HuH-7 (cell line): ENCODE measurements at regions not wholly inside any gene's neighbourhood (a gene's known extent, or its start where the extent isn't known, plus 50 kb on each side); places are given as distances from the start of the nearest gene placed in this dataset.
A peak's percentile ranks its signal among the peaks of the same experiment; 100 is the strongest.

Experiments used
- DNase-seq: peaks from one replicate; pipeline ENCODE4 v3.0.0; 2011; ENCODE audit warnings: low spot score

DNA sequence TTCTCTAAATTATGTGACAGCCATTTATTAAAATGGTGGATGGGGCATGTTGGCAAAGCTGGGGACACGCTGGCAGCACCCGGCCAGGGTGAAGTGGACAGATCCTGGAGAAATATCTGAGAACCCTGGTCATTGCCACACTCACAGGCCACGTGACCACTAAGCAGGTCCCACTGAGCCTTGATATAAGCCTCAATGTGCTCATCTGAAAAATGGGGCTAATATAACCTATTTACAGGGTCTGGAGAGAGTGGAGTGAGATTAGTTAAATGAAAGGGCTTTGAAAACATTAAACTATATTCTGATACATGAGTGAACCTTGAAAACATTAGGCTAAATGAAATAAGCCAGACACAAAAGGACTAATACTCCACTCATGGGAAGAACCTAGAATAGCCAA lies 108.9 kb downstream of the RBFOX3 start:
- no peak for DNase-seq

DNA sequence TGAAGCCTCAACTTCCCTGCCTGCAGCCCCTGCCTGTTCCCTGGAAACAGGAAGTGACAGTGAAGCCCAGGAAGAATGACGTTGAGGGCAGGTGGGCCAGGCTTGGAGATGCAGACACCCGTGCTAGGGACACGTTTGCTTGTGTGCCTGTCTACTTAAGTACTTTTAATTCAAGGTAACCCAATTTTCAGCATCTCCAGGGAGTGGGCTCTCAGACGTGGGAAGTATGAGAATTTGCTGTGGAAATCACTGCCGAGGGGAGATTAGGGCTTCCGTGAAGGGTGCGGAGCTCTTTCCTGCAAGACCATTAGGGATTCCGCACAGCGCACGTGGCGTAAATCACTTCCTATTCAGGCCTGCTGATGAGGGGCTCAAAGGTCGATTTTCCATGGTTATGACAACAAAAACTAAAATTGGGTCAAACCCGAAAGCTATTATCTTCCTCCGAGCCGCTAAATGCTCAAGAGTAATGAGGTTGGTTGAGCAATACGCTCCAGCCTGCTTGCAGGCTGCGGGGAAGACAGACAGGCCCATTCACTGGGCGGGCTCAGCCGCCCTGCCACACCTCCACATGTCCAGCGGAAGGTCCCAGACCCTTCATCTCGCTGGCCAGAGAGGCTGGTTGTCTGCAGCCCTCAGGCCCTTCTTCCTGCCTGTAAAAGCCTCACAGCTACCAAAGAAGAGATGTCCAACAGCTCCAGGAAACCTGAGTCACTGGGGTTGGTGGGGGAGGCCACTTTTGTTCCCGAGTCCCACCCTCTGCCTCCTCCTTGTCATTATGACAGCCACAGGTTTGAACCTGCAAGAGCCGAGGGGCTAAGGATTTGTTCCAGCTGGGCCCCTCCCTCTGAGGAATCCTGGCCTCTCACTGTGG lies 109.9 kb downstream of the RBFOX3 start:
- peak; percentile 59 for DNase-seq

DNA sequence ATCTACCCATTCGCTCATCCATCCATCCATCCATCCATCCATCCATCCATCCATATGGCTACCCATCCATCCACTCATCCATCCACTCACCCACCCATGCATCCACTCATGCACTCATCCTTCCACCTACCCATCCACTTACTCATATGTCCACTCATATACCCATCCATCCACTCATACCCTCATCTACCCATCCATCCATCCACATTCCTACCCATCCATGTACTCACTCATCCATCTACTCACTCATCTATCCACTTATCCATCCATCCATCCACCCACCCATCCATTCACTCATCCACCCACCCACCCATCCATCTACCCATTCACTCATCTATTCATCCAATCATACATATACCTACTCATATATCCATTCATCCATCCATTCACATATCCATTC lies 112.0 kb downstream of the RBFOX3 start:
- no peak for DNase-seq

DNA sequence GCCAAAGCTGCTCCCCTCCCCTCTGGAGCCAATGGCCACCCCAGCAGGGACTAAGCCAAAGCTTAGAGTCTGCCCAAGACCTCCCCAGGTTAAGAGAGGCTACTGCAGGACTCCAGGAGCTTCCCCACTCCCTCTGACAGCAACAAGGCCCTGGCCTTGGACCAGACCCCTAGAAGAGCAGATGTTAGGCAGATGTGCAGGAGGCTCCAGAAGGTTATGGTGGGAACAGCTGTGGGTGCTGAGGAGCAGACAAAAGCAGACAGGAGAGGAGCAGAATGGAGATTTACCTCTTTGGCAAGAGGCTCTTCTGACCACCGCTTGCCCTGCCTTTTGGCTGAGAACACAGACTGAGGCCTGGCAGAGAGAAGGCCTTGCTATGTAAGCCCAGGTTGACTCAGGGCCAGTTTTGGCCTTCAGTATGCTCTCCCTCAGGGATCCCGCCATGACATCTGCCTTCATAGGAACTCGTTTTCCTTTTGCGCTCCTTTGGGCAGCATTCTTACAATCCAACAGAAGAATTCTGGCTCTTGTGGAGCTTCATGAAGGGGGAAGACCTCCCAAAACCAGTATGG lies 113.0 kb downstream of the RBFOX3 start:
- no peak for DNase-seq

DNA sequence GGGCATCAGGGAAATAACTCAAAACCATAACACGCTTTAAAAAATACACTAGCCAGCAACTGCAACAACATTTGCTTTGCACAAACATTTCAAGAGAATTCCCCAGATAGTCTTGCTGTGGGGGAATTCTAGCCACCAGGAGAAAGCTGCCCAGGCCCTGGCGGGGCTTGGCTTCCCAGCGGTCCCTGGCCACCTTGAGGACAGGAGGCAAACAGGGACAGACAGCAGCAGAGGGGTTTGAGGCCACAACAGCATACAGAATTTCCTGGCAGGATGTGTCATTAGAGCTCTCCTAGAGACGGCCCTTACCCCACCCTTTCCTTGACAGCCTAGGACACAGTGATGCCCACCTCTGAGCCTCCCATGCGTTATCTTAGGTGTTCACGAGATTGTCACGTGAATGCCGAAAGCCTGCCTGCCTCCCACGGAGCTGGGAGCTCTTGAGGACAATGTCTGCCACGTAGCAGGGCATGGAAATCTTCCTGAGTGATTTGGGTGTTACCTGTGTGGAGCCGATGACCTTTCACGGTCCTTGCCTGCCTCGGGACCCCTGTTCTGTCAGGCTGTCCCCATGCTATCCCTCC lies 114.3 kb downstream of the RBFOX3 start:
- DNase-seq, result no peak

DNA sequence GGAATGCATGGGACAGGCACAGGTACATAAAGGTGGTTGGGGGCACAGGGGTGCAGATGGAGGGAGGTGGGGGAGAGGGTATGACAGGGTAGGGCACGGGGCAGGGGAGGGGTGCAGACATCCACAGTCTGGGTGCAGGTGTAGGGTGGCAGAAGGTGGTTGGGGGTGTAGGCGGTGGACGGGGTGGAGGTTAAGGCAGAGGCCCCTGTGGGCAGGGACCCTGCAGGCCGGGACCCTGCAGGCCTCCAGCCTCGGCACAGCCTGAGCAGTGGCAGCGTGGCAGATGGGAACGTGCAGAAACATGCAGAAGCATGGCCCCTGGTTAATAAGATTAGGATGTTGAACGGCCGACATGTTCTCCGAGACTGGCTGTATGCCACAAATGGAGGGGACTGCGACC lies 115.2 kb downstream of the RBFOX3 start:
- no peak for DNase-seq

DNA sequence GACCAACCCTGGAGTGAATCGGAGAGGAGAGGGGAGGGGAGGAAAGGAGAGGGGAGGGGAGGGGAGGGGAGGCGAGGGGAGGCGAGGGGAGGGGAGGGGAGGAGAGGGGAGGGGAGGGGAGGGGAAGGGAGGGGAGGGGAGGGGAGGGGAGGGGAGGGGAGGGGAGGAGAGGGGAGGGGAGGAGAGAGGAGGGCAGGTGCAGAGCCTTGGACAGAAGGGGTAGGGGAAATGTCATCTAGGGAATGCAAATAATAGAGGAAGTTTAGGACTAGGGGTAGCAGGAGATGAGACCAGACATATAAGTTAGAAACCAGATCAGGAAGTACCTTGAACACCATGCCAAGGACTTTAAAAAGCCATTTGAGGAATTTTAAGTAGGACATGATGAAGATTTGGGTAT lies 119.8 kb downstream of the RBFOX3 start:
- DNase-seq, result no peak

DNA sequence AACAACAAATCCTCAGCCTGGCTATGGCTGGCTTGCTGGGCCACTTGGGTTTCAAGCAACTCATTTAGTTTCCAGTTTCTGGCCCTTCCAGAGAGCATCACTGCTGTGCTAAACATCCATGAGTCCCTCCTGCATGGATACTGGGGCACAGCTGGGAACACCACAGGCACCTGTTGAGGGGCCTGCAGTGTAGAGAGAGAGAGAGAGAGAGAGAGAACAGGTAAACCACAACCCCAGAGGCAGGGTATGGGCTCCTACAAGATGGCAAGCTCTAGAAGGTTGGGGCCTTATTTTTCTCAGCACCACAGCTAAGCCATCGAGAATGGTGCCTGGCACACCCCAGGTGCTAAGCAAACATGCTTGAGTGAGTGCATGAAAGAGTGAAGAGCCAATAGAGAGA lies 120.3 kb downstream of the RBFOX3 start:
- DNase-seq, result no peak

DNA sequence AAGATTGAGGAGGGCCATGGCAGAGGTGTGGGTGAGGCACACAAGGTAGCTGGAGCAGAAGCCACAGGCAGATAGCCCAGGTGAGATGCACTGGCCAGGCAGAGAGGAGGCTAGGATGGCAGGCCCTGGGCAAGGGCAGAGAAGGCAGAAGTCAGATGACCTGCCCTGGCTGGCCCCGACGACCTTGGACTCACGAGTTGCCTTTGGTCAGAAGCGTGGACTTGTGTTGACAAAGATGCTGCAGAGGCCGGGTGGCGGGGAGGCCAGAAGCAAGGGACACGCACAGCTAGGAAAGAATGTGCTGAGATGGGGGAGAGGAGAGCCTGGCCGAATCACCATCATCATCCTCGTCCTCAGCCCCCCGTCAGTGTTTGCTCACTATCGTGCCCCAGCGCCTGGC lies 123.7 kb downstream of the RBFOX3 start:
- DNase-seq, result no peak

DNA sequence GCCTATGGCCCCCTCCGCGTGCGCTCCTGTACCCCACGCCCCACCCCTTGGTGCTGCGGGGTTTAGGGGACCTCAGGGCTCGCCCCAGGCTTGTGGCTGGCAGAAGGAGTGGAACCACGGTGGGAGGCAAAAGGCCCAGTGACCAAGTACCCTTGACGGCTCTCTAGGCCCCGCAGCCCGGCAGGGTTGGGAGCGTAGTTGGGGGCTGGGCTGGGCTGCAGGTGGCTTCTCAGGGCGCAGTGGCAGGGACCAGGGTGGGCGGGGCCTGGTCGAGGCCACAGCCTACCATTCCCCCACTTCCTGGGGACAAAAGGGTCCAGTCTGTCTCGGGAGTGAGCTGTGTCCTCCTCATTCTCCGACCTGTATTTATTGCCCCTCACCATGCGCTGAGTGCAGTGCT lies 124.9 kb downstream of the RBFOX3 start:
- no peak for DNase-seq

DNA sequence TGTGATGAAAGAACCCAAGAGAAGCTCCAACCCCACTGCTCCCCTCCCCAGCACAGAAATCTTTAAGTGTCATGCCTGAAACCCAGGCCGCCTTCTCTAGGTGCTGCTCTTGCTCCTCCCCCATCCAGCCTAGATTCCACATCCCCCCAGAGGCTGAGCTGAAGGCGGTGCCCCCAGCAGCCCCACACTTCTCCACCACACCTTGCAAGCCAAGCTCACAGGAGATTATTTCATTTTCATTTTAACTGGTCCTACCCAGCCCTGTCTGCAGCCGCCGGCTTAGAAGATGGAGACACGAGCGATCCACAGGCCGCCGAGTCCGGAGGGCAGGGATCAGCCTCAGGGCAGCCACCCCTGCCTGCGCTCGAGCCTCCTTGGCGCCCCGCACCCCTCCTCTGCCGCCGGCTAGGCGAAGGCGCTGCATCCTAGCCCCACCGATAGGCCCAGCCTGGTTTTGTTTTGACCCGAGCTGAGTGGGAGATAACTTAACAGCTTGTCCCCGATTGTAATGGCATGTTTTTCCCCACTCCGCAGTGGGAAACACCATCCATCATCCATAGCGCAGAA lies 125.3 kb downstream of the RBFOX3 start:
- DNase-seq, result no peak

DNA sequence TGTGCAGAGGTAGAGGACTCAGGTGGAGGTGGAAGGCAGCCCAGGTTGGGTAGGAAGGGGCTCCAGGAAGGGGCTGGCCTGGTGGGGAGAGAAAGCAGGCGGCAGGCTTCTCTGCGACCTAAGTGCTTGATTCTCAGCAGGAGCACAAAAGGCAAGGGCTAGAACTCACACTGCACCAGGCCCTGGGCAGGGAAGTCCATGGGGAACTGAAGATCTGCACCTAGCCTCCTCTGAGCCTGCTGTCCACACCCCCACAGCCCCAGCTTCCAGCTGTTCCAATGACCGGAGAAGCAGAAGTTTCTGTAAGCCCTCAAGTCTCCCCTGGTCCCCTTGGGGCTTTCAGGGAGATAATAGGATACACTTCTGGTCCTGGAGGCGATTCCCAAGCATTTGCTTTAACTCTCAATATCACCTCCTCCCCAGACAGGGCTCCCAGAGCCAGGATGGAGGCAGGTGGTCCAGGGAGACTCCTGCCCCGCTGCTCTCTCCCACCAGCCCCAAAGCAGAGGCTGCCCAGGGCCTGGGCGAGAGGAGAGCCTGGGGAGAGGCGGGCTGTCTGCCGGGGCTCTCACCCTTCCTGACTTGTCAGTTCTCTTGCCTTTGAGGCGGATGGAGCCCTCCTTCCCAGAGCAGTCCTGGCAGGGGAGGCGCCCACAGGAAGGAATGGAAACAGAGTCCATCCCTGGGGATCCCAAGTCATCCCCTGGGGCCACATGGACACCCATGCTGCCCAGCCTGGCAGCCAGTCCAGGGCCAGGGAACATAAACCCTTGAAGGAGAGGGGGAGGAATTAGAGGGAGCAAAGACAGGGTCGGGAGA lies 126.0 kb downstream of the RBFOX3 start:
- no peak for DNase-seq

DNA sequence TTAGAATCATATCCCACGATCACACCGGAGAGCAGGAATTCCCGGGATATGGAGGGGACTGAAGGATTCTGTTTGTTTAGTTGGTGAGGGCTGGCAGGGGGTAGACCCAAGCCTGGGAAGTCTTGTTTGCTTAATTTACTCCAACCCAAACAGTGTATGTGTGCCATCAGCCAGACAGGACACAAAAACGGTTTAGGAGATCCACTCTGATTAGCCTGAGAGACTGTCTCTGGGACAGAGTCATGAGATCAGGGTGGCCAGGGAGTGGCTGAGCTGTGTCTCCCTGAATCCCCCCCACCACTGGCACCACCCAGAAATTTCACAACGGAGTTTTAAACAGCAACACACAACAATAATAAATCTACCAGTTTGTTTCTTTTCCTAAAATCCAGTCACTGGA lies 127.0 kb downstream of the RBFOX3 start:
- DNase-seq, result no peak

DNA sequence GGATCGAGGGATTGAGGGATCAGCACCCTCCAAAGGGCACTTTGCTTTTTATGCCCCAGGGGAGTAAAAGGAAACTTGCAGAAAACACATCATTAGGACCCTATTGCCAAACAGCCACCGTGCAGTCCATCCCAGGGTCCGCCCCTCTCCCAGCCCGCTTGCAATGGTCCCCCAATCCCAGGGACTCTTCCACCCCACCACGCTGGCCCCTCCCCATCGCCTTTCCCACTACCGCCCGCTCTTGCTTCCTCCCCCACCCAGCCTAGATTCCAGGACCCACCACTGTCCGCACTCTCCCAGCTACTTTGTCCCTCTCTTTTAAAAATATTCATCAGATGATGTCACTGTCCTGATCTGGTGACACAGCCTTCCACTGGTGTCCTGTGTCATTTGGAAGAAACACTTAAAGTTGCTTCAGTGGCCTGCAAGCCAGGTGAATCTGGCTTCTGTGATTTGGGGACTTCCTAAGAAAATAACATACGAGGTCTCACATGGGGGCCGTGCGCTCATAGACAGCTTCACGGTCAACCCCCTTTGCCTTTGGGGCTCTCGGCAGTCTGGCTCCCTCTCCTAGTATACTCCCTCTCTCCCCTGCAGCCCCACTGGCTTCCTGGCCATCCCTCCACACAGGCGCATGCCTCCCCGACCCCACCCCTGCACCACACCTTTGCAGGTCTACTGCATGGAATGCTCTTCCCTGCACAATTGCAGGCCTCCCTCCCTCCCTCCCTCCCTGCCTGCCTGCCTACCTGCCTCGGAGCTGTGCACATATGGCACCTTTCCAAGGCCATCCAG lies 127.9 kb downstream of the RBFOX3 start:
- no peak for DNase-seq

DNA sequence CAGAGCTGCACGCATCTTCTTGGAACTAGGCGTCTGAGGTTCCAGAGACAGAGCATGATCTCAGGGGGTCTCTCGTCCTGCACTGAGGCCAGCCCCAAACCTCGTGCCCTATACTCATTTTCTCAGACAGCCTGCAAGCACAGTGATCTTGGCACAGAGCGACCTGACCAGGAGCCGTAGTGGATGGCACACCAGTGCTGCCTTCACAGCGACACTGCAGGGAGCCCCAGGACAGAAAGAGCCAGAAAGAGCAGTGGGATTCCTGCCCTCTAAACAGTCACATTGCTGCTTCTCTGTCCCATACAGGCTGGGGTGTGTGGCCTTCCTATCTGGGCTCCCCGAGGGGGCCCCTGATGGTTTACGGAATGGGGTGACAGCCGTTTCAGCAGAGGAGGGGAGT lies 131.0 kb downstream of the RBFOX3 start:
- DNase-seq, result no peak

DNA sequence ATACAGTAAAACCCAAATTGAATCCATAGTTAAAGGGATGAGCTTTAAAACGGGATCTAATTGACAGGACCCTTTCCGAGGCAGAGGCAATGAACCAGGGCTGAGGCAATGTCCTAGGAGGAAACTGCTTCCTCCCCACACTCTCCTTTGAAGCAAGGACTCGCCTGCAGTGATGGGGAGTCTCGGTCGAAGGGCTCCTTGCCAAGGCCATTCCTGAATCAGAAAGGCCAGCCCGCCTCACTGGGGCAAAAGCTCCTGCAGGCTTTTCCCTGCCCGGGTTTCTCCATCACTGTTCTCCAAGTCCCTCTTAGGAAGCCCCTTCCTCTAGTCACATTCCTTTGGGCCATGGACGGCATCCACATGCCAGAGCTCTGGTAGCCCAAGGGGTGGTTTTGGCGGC lies 132.0 kb downstream of the RBFOX3 start:
- DNase-seq, result no peak

DNA sequence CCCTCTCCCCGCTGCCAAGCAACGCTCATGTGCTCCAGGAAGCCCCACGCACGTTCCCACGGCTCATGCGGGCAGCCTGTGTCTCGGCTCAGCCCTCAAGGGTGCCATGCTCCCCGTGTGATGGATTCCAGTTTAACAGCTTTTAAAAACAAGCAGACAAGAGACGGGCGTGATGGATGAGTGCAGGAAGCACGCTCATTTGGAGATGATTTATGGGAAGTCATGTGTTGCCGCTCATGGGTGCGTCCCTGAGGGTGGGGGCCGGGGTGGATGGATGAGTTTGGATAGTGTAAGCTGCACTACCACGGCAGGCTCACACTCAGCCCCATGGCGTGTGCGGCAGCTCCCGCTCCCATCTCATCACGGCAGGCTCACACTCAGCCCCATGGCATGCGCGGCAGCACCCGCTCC lies 132.8 kb downstream of the RBFOX3 start:
- no peak for DNase-seq

DNA sequence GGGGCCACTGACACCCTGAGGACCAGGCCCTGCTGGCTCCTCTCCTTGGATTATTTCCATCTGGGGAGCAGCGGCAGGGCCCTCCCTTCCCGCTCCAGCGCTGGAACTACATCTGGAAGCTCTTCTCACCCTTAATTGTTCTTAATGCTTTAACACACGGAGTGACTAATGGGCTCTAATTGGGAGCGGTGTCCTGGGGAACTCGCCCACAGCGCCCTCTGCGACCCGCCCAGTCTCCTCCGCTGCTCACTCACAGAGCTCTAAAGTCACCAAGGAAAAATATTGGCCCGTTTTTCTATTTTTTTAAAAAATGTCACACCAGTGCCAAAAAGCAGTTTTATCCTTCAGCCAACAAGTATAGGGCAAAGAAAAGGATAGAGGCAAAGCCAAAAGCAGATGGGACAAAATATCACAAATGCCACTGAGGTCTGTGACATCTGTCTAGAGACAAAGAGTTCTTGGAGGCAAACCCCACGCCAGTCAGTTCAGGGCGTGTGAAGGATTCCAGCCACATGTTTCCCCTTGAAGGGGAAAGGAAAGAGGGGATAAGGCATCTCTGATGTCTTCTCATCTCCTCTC lies 134.7 kb downstream of the RBFOX3 start:
- DNase-seq, result no peak

DNA sequence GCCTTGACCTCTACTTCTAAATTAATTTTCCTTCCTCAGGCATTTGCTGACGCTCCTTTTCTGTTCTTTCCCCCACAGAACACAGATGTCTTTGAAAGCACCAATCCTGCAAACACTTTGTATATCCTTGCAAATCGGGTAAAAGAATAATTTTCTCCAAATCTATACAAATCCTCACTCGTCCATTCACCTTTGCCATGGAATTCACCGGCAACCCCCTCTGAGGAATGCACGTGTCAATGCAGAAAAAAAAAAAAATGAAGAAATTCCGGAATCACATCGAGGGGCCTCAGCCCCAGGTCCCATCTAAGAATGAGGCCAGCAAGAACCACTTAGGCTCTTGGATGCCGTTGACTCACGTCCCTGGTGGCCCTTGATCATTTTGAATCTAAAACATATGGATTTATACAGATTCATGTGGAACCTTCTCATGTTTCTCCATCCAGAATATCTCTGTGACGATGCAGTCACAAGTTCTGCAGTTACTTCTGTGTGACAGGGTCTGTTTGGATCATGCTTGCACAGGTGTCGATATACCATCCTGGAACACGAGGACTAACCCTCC lies 136.9 kb downstream of the RBFOX3 start:
- no peak for DNase-seq

DNA sequence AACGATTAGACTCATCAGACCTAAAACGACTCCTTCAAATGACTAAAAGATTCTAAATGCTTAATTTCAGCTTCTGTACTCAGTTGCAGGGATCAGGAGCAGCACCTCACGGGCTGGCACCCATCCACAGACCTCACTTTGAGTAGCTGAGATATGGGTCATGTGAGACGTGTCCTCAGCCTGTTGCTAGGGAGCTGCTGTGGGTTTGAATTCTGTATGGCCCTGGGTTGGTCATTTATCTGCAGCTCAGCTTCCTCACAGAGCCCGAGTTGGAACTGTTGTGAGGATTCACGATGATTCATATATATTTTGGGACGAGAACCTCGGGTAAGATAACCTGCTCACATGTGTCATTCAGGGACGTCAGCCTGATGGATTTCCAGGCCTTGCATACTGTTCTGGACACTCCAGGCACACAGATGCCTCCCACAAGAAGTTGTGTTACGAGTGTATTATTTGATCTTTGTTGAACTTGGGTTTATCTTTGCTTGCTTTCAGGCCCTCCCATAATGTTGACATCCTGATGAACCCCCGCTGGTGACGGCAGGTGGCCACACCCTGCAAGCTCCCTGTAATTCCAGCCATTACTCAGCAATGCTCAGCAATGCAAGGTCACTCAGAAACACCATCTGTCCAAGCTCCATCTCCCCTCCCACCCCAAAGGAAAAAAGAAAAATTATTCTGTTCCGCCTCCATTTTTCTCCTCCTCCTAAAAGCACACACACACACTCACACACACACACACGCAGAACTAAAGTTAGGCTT lies 137.6 kb downstream of the RBFOX3 start:
- no peak for DNase-seq
